Panc1 (cell line): ENCODE measurements at regions not wholly inside any gene's neighbourhood (a gene's known extent, or its start where the extent isn't known, plus 50 kb on each side); places are given as distances from the start of the nearest gene placed in this dataset.

ENCODE experiments used
- CTCF ChIP-seq: fragments of 450-650 bp; IDR thresholded peaks from 2 replicates; pipeline ENCODE4 v1.5.1; 2017; ENCODE audit warnings: mild to moderate bottlenecking
- POLR2AphosphoS5 ChIP-seq: IDR thresholded peaks from 2 replicates; pipeline ENCODE4 v1.6.1; 2012; ENCODE audit warnings: mild to moderate bottlenecking, low read depth, low read length, moderate library complexity
- REST ChIP-seq, 2 experiments: IDR thresholded peaks; 2 replicates each; pipeline ENCODE4 v1.6.1; 2011 to 2012; ENCODE audit warnings: low read depth in 2 of 2, control low read depth in 1 of 2, low read length in 1 of 2, mild to moderate bottlenecking in 1 of 2, moderate library complexity in 1 of 2; ENCODE audit not compliant: insufficient read depth in 1 of 2
- SIN3A ChIP-seq: IDR thresholded peaks from 2 replicates; pipeline ENCODE4 v1.6.1; 2012; ENCODE audit warnings: low read depth, mild to moderate bottlenecking, low read length, moderate library complexity, borderline replicate concordance; ENCODE audit not compliant: insufficient read depth
- TCF7L2 ChIP-seq: IDR thresholded peaks from 2 replicates; pipeline ENCODE4 v1.6.1; 2011; ENCODE audit warnings: mild to moderate bottlenecking, low read depth, low read length, inconsistent platforms

- TF ChIP-seq CTCF = no peak
- TF ChIP-seq POLR2AphosphoS5 = no peak
- no peak for TF ChIP-seq REST (IDR thresholded peaks at IDR 0.05; ENCODE audit: insufficient read depth in 1 of 2, low read depth in 2 of 2, low read length in 1 of 2)
- TF ChIP-seq SIN3A = no peak
- TF ChIP-seq TCF7L2 = no peak
These were observed 221.7 kb upstream of the SH3BP4 start for GRCh38 chr2:234730066-234730640.
